Esophagus muscularis mucosa (tissue), 4 donors: ENCODE measurements at regions not wholly inside any gene's neighbourhood (a gene's known extent, or its start where the extent isn't known, plus 50 kb on each side); places are given as distances from the start of the nearest gene placed in this dataset.
A peak's percentile ranks its signal among the peaks of the same experiment; 100 is the strongest.

Experiments used
- DNase-seq: peaks from one replicate; pipeline ENCODE4 v3.0.0-alpha.2; 2017; ENCODE audit errors: extremely low spot score
- H3K27ac ChIP-seq, 4 donors: fragments of 200-600 bp; sonication (generic); replicated peaks in 1 of 4; 1 replicate in 3 of 4; 2 replicates in 1 of 4; pipeline ENCODE4 v1.5.1; 2016 to 2019; ENCODE audit warnings: mild to moderate bottlenecking in 1 of 4
- H3K27me3 ChIP-seq, 4 donors: fragments of 200-600 bp; sonication (generic); one replicate each; pipeline versions ENCODE4 v1.5.1 to v1.6.0; 2016 to 2019
- H3K36me3 ChIP-seq, 4 donors: fragments of 200-600 bp; sonication (generic); one replicate each; pipeline ENCODE4 v1.5.1; 2016 to 2019
- H3K4me1 ChIP-seq, 4 donors: fragments of 200-600 bp; sonication (generic); one replicate each; pipeline ENCODE4 v1.5.1; 2016 to 2019
- H3K4me3 ChIP-seq, 4 donors: fragments of 200-600 bp; sonication (generic); 1 replicate in 2 of 4; 2 replicates in 2 of 4; pipeline ENCODE4 v1.5.1; 2016 to 2019; ENCODE audit warnings: mild to moderate bottlenecking in 4 of 4, moderate library complexity in 1 of 4
- H3K9me3 ChIP-seq, 4 donors: fragments of 200-600 bp; sonication (generic); 1 replicate in 3 of 4; 2 replicates in 1 of 4; pipeline ENCODE4 v1.5.1; 2016 to 2019
- CTCF ChIP-seq, 3 experiments: fragments of 200-600 bp in 2 of 3; fragments of 450-650 bp in 1 of 3; sonication (generic) in 2 of 3; IDR thresholded peaks; one replicate each; pipeline ENCODE4 v1.5.1; 2017 to 2019; ENCODE audit warnings: antibody characterized with exemption in 3 of 3, mild to moderate bottlenecking in 2 of 3, moderate library complexity in 1 of 3
- EP300 ChIP-seq: sonication (generic); formaldehyde crosslinking; IDR thresholded peaks from one replicate; pipeline ENCODE4 v1.6.1; 2017; ENCODE audit warnings: antibody characterized with exemption
- POLR2A ChIP-seq: fragments of 450-650 bp; IDR thresholded peaks from one replicate; pipeline ENCODE4 v1.6.1; 2017; ENCODE audit warnings: antibody characterized with exemption, moderate library complexity, mild to moderate bottlenecking, low read depth
- POLR2AphosphoS5 ChIP-seq, 2 donors: sonication (generic); formaldehyde crosslinking; IDR thresholded peaks; one replicate each; pipeline ENCODE4 v1.6.1; 2017; ENCODE audit warnings: antibody characterized with exemption in 2 of 2
- WGBS: methylation state at CpG from one replicate; pipeline ENCODE4 v1.1.5; 2018; 5-methylcytosine and 5-hydroxymethylcytosine counted together
- intact Hi-C: fragments of 100-400 bp; cut with DNase I; formaldehyde crosslinking; loops from one replicate; pipeline ENCODE4 v1.15.1; 2023

- intact Hi-C loops = no loop called here
- Histone ChIP-seq H3K27me3 (peaks cover 0 to 4% (median 0%) of the 10 kb centered on the region in 4 donors), H3K36me3 (no peaks in the 10 kb centered on the region), H3K4me3 (no peak overlapping the region), H3K4me1 (no peaks in the 10 kb centered on the region), H3K27ac (no peak overlapping the region), H3K9me3 (no peaks in the 10 kb centered on the region)
- WGBS = 74% methylated on average over 8 of the region's 8 CpGs
- TF ChIP-seq POLR2A = no peak
- no peak for TF ChIP-seq CTCF (IDR thresholded peaks at IDR 0.05)
- no peak for TF ChIP-seq POLR2AphosphoS5 (IDR thresholded peaks at IDR 0.05)
- TF ChIP-seq EP300 = no peak
- peak; percentile 39 for DNase-seq
These were observed 276.4 kb upstream of the CXCR4 start for GRCh38 chr2:136394136-136395060.

GRCh38 chr2:136393514-136393913 is 275.6 kb upstream of the CXCR4 start:
- peak; percentile 12 for DNase-seq
- no peaks in the 10 kb centered on the region for H3K36me3 ChIP-seq

DNA sequence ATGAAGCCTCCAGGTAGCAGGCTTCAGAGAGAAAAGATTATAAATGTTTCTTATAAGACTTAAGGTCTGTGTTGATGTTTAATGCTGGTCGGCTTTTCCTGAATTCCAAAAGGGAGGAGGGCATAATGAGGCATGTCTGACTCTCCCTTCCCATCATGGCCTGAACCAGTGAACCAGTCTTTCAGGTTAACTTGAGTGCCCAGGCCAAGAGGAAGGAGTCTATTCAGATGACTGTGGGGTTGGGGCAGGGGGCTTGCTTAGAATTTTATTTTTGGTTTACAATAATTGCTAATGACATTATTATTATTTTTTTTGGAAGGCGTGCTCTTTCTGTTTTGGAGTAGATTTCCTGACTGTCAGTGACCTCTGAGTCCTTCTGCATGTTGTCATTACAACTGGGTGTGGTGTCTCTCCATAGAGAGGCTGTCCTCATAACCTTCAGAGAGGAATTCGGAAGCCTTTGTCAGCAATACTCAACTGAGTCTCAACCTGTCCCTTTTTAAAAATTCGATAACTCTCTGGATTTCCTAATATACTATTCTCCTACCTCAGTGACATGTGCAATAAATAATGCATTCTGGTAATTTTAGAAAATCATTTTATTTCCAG is 275.1 kb upstream of the CXCR4 start:
- intact Hi-C loops = no loop called here
- Histone ChIP-seq H3K9me3 (no peaks in the 10 kb centered on the region), H3K4me3 (no peak overlapping the region), H3K36me3 (no peaks in the 10 kb centered on the region), H3K4me1 (no peaks in the 10 kb centered on the region), H3K27ac (no peak overlapping the region), H3K27me3 (no peaks in the 10 kb centered on the region)
- TF ChIP-seq CTCF (IDR thresholded peaks at IDR 0.05) (no peak), EP300 (no peak), POLR2AphosphoS5 (IDR thresholded peaks at IDR 0.05) (no peak), POLR2A (no peak)
- WGBS = 70% methylated on average over 4 of the region's 4 CpGs
- DNase-seq = no peak

More at GRCh38 chr2:136393514-136393913, 275.6 kb upstream of the CXCR4 start:
- Histone ChIP-seq H3K4me3 (no peak overlapping the region), H3K4me1 (no peaks in the 10 kb centered on the region), H3K27me3 (no peaks in the 10 kb centered on the region), H3K27ac (no peak overlapping the region), H3K9me3 (no peaks in the 10 kb centered on the region)
- no peak for TF ChIP-seq EP300
- no peak for TF ChIP-seq CTCF (IDR thresholded peaks at IDR 0.05)
- TF ChIP-seq POLR2AphosphoS5 (IDR thresholded peaks at IDR 0.05) = no peak
- no peak for TF ChIP-seq POLR2A
- WGBS = 86% methylated on average over 1 of the region's 1 CpG
- intact Hi-C loops = no loop called here

DNA sequence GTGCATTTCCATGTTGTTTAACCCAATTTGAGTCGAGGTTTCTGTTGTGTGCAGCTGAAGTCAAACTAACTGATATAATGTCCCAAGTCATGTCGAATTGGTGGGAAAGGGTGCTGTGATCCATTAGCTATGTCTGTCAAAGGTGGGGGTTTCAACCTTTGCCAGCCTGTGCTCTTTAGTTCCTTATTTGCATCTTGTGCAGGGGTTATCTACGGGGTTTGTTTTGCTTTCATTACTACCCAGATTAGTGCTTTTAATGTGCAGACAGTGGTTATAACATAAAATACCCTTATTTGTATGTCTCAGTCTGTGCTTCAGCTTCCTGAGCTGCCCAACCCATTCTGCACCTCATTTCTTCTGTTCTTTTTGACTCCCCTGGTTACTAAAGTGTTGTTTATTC is 271.9 kb upstream of the CXCR4 start:
- WGBS = 82% methylated on average over 3 of the region's 3 CpGs

More for the DNA sequence above, 271.9 kb upstream of the CXCR4 start:
- DNase-seq = no peak
- Histone ChIP-seq H3K27me3 (no peaks in the 10 kb centered on the region), H3K4me3 (no peak overlapping the region), H3K27ac (no peak overlapping the region), H3K9me3 (no peaks in the 10 kb centered on the region), H3K36me3 (no peaks in the 10 kb centered on the region), H3K4me1 (peaks cover 0 to 11% (median 3%) of the 10 kb centered on the region in 4 donors)
- no peak for TF ChIP-seq EP300
- no peak for TF ChIP-seq POLR2AphosphoS5 (IDR thresholded peaks at IDR 0.05)
- no peak for TF ChIP-seq POLR2A
- no peak for TF ChIP-seq CTCF (IDR thresholded peaks at IDR 0.05)
- intact Hi-C loops = no loop called here
